Suppressor macrophage (primary cell): ENCODE measurements at regions not wholly inside any gene's neighbourhood (a gene's known extent, or its start where the extent isn't known, plus 50 kb on each side); places are given as distances from the start of the nearest gene placed in this dataset.

Experiments used
- DNase-seq, 4 experiments: peaks; one replicate each; pipeline ENCODE4 v3.0.0-alpha.2; 2020 to 2022

DNA sequence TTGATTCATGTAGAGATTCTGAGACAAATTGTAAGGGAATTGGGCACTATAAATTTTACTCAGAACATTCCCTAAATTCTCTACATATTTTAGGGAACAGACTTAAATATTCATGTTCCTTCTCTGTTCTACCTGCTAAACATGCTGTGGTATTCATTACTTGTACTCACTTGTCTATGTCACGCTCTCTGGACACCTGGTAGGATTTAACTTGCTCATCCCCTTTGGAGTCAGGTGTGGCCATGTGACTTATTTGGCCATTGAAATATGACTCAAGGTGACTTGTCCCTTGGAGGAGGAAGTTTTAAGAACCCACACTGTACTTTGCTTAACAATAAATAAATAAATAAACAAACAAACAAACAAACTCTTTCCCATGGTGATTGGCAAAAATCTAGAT, 2258.8 kb upstream of the WWC1 start:
- no peak for DNase-seq

DNA sequence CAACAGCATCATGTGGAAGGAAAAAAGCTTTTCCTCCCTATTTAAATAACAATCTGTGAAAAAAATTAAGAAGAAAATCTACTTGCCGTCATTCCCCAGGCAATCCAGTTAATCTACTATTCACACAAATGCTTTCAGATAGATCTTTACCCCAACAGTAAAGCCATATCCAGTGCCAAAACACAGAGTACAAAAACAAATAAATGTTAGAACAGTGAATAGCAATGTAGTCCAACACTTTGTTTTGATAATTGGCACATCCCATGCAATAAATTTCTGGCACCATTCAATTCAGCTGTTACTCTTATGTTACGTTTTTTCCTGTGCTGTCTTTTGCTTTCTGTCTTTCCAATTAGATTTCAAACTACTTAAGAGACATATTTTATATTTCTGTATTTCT, 2245.5 kb upstream of the WWC1 start:
- DNase-seq, result no peak

DNA sequence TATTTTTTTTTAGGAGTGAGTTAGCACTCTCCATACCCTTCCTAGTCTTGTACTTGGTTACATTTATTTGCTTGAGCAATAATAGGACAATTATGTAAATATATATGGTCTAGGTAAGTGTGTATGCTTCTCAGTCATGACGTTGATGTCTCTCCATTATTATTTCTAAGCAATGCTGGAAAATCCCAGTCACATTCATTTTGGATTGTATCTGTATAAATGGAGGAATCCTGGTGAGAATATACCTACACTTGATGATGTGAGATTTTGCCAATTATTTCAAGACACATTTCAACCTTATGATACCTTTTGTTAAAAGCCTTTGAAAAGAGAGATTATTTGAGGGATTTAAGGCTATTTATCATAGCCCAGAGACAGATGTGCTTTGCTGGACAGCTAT, 2244.5 kb upstream of the WWC1 start:
- no peak for DNase-seq

DNA sequence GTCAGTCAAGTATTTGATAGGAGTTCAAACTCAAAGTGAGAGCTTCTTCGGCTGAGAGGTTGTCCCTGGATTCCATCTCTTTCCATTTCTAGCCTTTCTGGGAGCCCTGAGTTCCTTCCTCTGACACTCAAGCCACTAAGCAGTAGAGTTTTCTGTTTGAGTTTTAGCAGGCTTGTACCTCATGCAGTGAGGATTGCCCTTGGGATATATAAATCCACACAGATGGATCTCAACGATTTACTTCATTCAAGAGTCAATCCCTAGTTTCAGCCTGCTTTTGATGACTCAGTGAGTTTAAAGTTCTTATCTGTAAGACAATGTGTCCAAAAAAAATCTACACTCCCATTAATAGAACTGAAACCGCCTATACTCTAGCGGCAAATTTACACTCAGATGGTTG, 2240.9 kb upstream of the WWC1 start:
- no peak for DNase-seq

GRCh38 chr5:166058660-166059059, 2232.8 kb upstream of the WWC1 start:
- DNase-seq, result no peak

DNA sequence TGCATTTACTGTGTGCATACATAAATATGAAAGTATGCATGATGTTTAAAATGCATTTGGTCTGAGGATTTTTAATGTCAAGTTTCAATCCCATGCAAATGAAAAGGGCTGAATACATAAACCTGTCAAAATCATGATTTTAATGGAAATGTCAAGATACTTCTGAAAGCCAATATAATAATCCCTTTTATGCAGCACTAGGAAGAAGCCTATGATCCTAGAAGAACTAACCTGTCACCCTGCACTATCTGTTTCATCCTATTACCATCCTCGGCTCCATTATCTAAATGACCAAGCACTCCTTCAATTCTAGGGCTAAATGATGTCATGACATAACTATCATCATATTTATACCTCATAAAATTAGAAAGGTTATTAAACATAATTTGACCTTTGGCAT, 2229.4 kb upstream of the WWC1 start:
- no peak for DNase-seq

DNA sequence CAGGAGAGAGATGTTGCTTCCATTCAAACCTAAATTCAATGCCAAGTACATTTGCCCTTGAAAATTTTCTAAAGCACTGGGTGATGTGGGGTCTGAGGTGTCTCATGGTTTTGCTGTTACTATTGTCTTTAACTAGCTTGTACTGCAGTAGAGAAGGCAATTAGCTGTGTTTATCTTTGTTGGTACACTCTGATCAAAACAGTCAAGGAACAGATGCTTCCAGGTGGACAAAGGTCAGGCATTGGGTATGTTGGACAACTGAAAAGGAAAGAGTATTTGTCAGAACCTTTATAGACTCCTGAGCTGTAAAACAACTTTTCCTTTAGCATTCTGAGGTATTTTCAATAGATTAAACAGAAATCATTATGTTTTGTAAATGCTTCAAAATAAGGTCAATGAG, 2228.7 kb upstream of the WWC1 start:
- DNase-seq, result no peak

DNA sequence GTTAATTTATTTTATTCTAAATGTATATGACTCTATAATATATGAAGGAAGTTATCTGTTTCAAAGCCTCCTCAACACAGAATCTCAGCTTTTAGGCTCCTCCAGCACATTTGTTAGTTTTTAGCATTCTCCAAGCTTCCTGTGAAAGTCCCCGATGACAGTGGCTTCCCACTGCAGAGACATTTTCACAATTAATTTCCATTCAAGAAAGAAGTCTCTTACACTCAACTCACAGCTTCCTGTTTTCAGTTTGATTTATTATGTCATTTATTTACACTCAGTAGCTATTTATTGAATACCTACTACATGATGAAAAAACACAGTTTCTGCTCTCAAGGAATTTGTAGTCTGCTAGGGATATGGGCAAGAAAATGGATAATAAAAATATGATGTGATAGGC, 2228.2 kb upstream of the WWC1 start:
- DNase-seq, result no peak

- no peak for DNase-seq
Observed at GRCh38 chr5:166068547-166069335, 2222.7 kb upstream of the WWC1 start.

GRCh38 chr5:166073901-166074581, 2217.4 kb upstream of the WWC1 start:
- no peak for DNase-seq

DNA sequence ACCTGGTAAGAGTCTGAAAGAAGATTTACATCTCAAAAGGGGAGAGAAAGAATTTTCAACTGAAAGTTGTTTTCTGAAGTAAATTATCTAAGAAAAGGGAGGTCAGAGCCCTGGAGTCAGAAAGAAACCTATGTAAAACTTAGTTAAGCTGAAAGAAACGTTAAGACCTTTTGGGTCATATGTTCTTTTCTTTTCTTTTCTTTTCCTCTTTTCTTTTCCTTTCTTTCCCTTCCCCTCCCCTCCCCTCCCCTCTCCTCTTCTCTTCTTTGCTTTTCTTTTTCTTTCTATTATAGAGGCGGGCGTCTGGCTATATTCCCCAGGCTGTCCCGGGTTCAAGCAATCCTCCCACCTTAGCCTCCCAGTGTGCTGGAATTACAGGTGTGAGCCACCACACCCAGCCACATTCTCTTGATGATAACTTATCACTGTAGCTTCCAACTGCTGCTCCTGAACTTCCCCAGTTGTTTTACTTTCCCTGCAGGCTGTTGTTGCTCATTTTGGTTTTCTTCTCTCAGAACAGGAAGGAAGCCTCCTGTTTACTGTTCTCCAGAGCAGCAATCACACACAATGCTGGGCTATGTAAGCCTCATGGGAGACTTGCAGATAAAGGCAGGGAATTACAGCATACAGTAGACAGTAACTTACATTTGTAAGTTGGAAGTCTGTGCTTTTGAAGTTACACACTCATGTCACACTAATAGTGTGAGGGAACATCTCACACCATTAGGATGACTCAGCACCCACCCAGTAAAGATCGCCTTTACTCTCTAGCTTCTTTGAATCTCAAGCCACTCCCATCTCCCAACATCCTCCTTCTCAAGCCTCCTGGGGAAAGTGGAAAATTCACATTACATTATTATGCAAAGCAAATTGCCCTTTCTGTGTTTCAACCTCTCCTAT, 2216.6 kb upstream of the WWC1 start:
- DNase-seq, result no peak

DNA sequence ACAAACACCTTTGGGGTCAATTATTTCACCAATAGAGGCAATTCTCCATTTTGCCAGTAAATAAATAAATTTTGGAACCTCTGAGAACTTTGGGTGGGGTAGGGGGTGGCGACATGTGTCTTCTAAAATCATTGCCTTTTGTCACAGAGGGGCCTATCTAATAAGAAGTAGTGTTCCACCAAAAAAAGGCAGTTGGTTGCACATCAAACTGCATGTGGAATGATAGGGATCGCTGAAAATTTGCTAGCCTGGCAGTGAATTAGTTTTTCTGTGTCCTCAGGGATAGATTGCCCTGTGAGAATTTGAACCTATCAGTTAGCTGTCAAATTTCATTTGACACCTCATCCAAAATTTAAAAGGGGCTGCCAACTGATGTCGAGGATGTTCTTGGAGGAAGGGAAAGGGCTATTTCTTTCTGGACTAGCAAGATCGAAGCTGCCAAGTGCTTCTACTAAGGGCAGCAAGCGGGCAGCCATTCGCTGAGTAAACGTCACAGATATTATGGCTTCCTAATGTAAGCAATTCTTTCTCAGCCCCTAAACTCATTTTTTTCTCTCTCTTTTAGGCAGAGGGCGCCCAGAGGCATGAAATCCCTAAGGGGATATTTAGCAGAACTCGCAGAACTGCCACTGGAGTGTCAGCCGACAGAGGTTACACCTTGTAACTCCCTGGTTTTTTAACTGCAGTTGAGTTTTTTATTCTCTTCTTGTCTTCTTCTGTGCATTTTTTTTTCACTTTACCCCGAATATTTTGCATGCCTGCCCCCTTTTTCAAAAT, 2208.1 kb upstream of the WWC1 start:
- DNase-seq, result no peak

- DNase-seq, result no peak
Observed at GRCh38 chr5:166086568-166086967, 2204.9 kb upstream of the WWC1 start.

GRCh38 chr5:166088389-166089039, 2202.9 kb upstream of the WWC1 start:
- DNase-seq, result no peak

- DNase-seq, result no peak
Observed at GRCh38 chr5:166091931-166092330, 2199.5 kb upstream of the WWC1 start.

GRCh38 chr5:166093312-166093711, 2198.1 kb upstream of the WWC1 start:
- no peak for DNase-seq

GRCh38 chr5:166102947-166103346, 2188.5 kb upstream of the WWC1 start:
- no peak for DNase-seq

GRCh38 chr5:166111021-166111420, 2180.4 kb upstream of the WWC1 start:
- DNase-seq, result no peak

DNA sequence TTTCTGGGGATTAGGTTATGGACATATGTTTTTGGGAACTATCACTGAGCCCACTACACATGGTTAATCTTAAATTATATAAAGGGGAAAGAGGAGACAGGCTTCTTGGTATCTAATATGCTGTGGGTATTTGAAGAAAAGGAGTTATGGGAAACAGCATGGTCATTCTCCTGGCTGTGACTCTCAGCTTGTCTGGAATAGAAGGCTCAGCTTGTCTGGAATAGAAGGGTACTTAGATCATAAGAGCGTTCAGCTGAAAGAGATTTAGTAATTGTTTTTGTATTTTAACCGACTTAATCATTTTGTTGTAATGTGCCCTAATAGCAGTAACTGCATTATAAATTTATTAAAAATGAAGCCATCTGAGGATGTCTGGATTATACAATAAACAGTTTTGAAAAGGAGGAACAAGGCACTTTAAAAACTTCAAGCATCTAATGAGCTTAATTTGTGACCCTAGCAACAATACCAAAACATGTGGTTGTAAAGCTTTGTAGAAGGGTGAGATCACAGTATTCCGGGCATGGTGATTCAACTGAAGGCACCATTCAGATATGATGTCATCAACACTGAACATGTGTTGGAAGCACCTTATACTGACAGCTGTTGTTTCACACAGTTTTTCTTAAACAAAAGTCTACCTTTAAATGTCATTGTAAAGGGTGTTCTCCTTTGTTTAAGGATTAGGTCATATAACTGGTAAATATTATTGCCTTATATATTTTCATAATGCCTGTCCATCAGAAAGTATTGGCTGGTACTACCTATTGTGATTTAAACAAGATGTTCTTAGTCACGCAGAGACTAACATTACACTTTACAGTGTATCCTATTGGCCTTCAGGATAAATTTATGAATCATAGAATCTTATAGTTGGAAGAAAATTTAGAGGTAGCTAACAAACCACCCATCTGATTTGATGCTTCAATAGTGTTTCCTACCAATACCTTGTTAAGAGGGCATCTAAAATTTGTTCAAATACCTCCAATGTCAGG, 2174.1 kb upstream of the WWC1 start:
- no peak for DNase-seq

- no peak for DNase-seq
Observed at GRCh38 chr5:166119506-166119905, 2171.9 kb upstream of the WWC1 start.

DNA sequence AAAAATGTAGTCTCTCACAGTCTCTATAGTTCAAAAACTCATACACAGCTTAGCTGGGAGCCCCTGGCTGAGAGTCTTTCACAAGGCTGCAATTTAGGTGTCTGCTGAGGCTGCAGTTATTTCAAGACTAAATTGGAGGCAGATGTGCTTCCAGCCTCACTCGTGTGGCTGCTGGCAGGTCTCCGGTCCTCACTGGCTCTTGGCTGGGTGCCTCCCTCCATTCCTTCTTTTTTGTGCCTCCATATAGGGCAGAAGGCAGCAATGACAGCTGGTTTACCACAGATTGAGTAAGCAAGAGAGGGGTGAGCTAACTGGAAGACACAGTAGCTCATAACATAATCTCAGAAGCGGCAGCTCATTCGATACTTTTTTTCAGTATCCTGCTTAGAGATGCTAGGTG, 2167.7 kb upstream of the WWC1 start:
- DNase-seq, result no peak
